ENCODE measurements at regions not wholly inside any gene's neighbourhood (a gene's known extent, or its start where the extent isn't known, plus 50 kb on each side); places are given as distances from the start of the nearest gene placed in this dataset.
"Not testable (repeated sequence)": the region's sequence is repeated elsewhere in the genome, so short reads cannot be mapped to it uniquely, and the experiment has no call there.

DNA sequence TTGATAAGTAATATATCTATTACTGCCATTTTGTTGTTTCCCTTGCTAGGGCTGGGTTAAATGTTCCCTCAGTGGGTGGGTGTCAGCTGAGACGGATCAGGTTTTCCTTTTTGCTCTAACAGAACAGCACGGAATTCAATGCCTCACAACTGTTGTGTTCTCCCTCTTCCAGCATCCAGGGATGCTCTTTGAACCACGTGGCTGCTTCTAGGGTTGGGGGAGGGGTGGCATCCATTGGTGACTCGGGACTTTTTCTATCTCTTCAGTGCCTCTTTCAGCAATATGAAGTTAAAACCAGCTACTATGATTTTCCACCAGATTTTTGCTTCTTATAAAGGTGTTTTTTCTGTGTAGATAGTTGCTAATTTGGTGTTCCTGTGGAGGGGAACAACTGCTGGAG lies 884.9 kb upstream of the FOXG1 start:
- intact Hi-C loops (cut with micrococcal nuclease; ENCODE audit: unreplicated experiment): no loop called here
- H3K27ac Mint-ChIP-seq (ENCODE audit: unreplicated experiment): no peak overlapping the region
- no peaks in the 10 kb centered on the region for H3K36me3 Mint-ChIP-seq (ENCODE audit: insufficient read depth, unreplicated experiment)
- DNase-seq: no peak
- BruUV-seq (replicated peaks): no TSS peak
- H3K4me1 ChIP-seq: no peaks in the 10 kb centered on the region
- no peaks in the 10 kb centered on the region for H3K9me3 Mint-ChIP-seq (ENCODE audit: unreplicated experiment)
- H3K4me3 ChIP-seq (ENCODE audit: low read depth, low read length): no peak overlapping the region
- no peaks in the 10 kb centered on the region for H3K36me3 ChIP-seq (ENCODE audit: control insufficient read depth, insufficient read depth, low read length)
- no peak overlapping the region for H3K4me3 Mint-ChIP-seq (ENCODE audit: unreplicated experiment)
- H3K9me3 ChIP-seq: no peaks in the 10 kb centered on the region
- no peaks in the 10 kb centered on the region for H3K27me3 ChIP-seq (replicated peaks; ENCODE audit: control insufficient read depth, insufficient read depth, low read length)
- no peaks in the 10 kb centered on the region for H3K27me3 Mint-ChIP-seq (ENCODE audit: insufficient read depth, unreplicated experiment)
- ChIA-PET CTCF (no interaction called here), POLR2A (no interaction called here)
- TF ChIP-seq, protein P1, sequence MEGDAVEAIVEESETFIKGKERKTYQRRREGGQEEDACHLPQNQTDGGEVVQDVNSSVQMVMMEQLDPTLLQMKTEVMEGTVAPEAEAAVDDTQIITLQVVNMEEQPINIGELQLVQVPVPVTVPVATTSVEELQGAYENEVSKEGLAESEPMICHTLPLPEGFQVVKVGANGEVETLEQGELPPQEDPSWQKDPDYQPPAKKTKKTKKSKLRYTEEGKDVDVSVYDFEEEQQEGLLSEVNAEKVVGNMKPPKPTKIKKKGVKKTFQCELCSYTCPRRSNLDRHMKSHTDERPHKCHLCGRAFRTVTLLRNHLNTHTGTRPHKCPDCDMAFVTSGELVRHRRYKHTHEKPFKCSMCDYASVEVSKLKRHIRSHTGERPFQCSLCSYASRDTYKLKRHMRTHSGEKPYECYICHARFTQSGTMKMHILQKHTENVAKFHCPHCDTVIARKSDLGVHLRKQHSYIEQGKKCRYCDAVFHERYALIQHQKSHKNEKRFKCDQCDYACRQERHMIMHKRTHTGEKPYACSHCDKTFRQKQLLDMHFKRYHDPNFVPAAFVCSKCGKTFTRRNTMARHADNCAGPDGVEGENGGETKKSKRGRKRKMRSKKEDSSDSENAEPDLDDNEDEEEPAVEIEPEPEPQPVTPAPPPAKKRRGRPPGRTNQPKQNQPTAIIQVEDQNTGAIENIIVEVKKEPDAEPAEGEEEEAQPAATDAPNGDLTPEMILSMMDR (IDR thresholded peaks at IDR 0.05; ENCODE audit: insufficient read depth in 1 of 2, low read depth in 1 of 2, low read length in 1 of 2, severe bottlenecking in 1 of 2, unreplicated experiment in 1 of 2): no peak
- H3K4me1 Mint-ChIP-seq (ENCODE audit: low read depth, unreplicated experiment): no peaks in the 10 kb centered on the region

GRCh38 chr14:27886256-27886655 lies 880.3 kb upstream of the FOXG1 start:
- H3K4me3 ChIP-seq (ENCODE audit: low read depth, low read length): no peak overlapping the region
- H3K9me3 ChIP-seq: no peaks in the 10 kb centered on the region
- Mint-ChIP-seq H3K27me3 (ENCODE audit: insufficient read depth, unreplicated experiment) (no peaks in the 10 kb centered on the region), H3K27ac (ENCODE audit: unreplicated experiment) (no peak overlapping the region), H3K4me3 (ENCODE audit: unreplicated experiment) (no peak overlapping the region), H3K36me3 (ENCODE audit: insufficient read depth, unreplicated experiment) (no peaks in the 10 kb centered on the region), H3K9me3 (ENCODE audit: unreplicated experiment) (no peaks in the 10 kb centered on the region), H3K4me1 (ENCODE audit: low read depth, unreplicated experiment) (no peaks in the 10 kb centered on the region)
- no peaks in the 10 kb centered on the region for H3K4me1 ChIP-seq
- ChIA-PET CTCF (no interaction called here), POLR2A (no interaction called here)
- no peaks in the 10 kb centered on the region for H3K27me3 ChIP-seq (replicated peaks; ENCODE audit: control insufficient read depth, insufficient read depth, low read length)
- TF ChIP-seq, protein P1 (IDR thresholded peaks at IDR 0.05; ENCODE audit: insufficient read depth in 1 of 2, low read depth in 1 of 2, low read length in 1 of 2, severe bottlenecking in 1 of 2, unreplicated experiment in 1 of 2): no peak
- H3K36me3 ChIP-seq (ENCODE audit: control insufficient read depth, insufficient read depth, low read length): no peaks in the 10 kb centered on the region
- intact Hi-C loops (cut with micrococcal nuclease; ENCODE audit: unreplicated experiment): no loop called here
- no peak for DNase-seq
- BruUV-seq (replicated peaks): no TSS peak

- intact Hi-C loops (cut with micrococcal nuclease; ENCODE audit: unreplicated experiment): no loop called here
- Mint-ChIP-seq H3K36me3 (ENCODE audit: insufficient read depth, unreplicated experiment) (no peaks in the 10 kb centered on the region), H3K4me3 (ENCODE audit: unreplicated experiment) (no peak overlapping the region), H3K9me3 (ENCODE audit: unreplicated experiment) (no peaks in the 10 kb centered on the region), H3K27me3 (ENCODE audit: insufficient read depth, unreplicated experiment) (no peaks in the 10 kb centered on the region), H3K27ac (ENCODE audit: unreplicated experiment) (no peak overlapping the region), H3K4me1 (ENCODE audit: low read depth, unreplicated experiment) (no peaks in the 10 kb centered on the region)
- ChIA-PET POLR2A (no interaction called here), CTCF (no interaction called here)
- BruUV-seq (replicated peaks): no TSS peak
- TF ChIP-seq, protein P1 (IDR thresholded peaks at IDR 0.05; ENCODE audit: insufficient read depth in 1 of 2, low read depth in 1 of 2, low read length in 1 of 2, severe bottlenecking in 1 of 2, unreplicated experiment in 1 of 2): no peak
- H3K4me1 ChIP-seq: no peaks in the 10 kb centered on the region
- H3K27me3 ChIP-seq (replicated peaks; ENCODE audit: control insufficient read depth, insufficient read depth, low read length): no peaks in the 10 kb centered on the region
- no peak overlapping the region for H3K4me3 ChIP-seq (ENCODE audit: low read depth, low read length)
- no peaks in the 10 kb centered on the region for H3K9me3 ChIP-seq
- no peaks in the 10 kb centered on the region for H3K36me3 ChIP-seq (ENCODE audit: control insufficient read depth, insufficient read depth, low read length)
- no peak for DNase-seq
Observed at GRCh38 chr14:27890259-27890658, 876.3 kb upstream of the FOXG1 start.

- H3K9me3 Mint-ChIP-seq (ENCODE audit: unreplicated experiment); H3K4me3 ChIP-seq (ENCODE audit: low read depth, low read length); H3K9me3 ChIP-seq; H3K27me3 ChIP-seq (replicated peaks; ENCODE audit: control insufficient read depth, insufficient read depth, low read length); intact Hi-C loops (cut with micrococcal nuclease; ENCODE audit: unreplicated experiment); H3K4me1 Mint-ChIP-seq (ENCODE audit: low read depth, unreplicated experiment); H3K27ac Mint-ChIP-seq (ENCODE audit: unreplicated experiment); H3K36me3 Mint-ChIP-seq (ENCODE audit: insufficient read depth, unreplicated experiment); CTCF ChIA-PET; BruUV-seq (replicated peaks); POLR2A ChIA-PET; H3K36me3 ChIP-seq (ENCODE audit: control insufficient read depth, insufficient read depth, low read length); H3K4me1 ChIP-seq; H3K4me3 Mint-ChIP-seq (ENCODE audit: unreplicated experiment); DNase-seq; H3K27me3 Mint-ChIP-seq (ENCODE audit: insufficient read depth, unreplicated experiment): not testable (repeated sequence)
Observed at GRCh38 chr14:27908484-27908883, 858.1 kb upstream of the FOXG1 start.

All from Caco-2 (cell line).